ENCODE measurements at regions not wholly inside any gene's neighbourhood (a gene's known extent, or its start where the extent isn't known, plus 50 kb on each side); places are given as distances from the start of the nearest gene placed in this dataset.

DNA sequence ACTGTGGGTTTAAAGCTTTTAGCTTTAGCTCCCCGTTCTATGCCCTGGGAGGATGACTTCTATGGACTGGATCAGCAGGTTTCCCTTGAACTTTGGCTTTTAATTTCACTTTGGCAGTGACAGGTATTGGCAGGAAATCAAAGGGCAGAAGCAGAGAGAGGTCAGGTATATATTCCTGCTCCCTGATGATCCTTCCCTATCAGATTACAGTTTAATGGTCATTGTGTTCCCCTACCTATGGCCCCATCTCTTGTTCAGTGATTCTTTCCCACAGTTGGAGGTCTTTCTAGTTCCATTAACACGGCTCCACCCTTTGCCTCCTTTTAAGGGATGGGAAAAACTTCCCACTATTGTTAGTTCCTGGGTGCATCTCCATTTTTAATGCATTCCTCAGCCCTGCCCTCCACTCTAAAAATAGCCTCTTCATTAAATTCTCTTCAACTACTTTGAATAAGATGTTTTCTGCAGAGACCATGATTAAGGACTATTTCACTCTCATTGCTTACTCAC, 107.8 kb upstream of the TMEM47 start:
- POLR2A ChIA-PET, result no interaction called here
- H3K4me1 Mint-ChIP-seq (ENCODE audit: insufficient read depth, unreplicated experiment), result no peaks in the 10 kb centered on the region
- no peaks in the 10 kb centered on the region for H3K9me3 Mint-ChIP-seq (ENCODE audit: unreplicated experiment)
- no peak overlapping the region for H3K4me3 Mint-ChIP-seq (ENCODE audit: unreplicated experiment)
- DNase-seq (ENCODE audit: unreplicated experiment), result no peak
- no peak overlapping the region for H3K27ac Mint-ChIP-seq (ENCODE audit: low read depth, unreplicated experiment)
- intact Hi-C loops (cut with micrococcal nuclease), result no loop called here
- no peaks in the 10 kb centered on the region for H3K27me3 Mint-ChIP-seq (ENCODE audit: insufficient read depth, unreplicated experiment)
- H3K36me3 Mint-ChIP-seq (ENCODE audit: insufficient read depth, unreplicated experiment), result no peaks in the 10 kb centered on the region
- TF ChIP-seq, protein P1, sequence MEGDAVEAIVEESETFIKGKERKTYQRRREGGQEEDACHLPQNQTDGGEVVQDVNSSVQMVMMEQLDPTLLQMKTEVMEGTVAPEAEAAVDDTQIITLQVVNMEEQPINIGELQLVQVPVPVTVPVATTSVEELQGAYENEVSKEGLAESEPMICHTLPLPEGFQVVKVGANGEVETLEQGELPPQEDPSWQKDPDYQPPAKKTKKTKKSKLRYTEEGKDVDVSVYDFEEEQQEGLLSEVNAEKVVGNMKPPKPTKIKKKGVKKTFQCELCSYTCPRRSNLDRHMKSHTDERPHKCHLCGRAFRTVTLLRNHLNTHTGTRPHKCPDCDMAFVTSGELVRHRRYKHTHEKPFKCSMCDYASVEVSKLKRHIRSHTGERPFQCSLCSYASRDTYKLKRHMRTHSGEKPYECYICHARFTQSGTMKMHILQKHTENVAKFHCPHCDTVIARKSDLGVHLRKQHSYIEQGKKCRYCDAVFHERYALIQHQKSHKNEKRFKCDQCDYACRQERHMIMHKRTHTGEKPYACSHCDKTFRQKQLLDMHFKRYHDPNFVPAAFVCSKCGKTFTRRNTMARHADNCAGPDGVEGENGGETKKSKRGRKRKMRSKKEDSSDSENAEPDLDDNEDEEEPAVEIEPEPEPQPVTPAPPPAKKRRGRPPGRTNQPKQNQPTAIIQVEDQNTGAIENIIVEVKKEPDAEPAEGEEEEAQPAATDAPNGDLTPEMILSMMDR (IDR thresholded peaks at IDR 0.05; ENCODE audit: unreplicated experiment), result no peak
- CTCF ChIA-PET, result interaction anchor here (0.5 to 0.6 kb wide), 2 partner anchors 9 to 58 kb away, joined by 3 to 4 read pairs; no protein-coding TSS in a partner anchor
- no TSS peak for BruUV-seq (replicated peaks)

DNA sequence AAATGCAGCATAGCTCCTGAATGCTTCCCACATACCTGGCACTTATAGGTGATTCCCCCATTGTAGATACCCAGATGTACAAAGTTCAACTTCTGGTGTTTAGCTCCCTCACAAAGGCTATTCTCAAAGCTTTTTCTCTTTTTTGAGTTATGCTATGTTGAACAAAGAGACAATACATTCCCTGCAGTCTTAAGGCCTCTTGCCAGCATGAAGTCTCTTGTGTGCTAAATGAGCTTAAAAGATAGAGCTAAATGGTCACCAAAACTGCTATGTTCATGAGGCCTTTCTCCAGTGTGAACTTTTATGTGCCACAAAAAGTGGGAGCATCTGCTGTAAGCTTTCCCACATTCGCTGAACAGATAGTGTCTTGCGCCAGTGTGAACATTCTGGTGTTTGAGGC, 111.2 kb upstream of the TMEM47 start:
- Mint-ChIP-seq H3K27me3 (ENCODE audit: insufficient read depth, unreplicated experiment) (no peaks in the 10 kb centered on the region), H3K27ac (ENCODE audit: low read depth, unreplicated experiment) (no peak overlapping the region), H3K36me3 (ENCODE audit: insufficient read depth, unreplicated experiment) (no peaks in the 10 kb centered on the region), H3K4me1 (ENCODE audit: insufficient read depth, unreplicated experiment) (no peaks in the 10 kb centered on the region), H3K4me3 (ENCODE audit: unreplicated experiment) (no peak overlapping the region), H3K9me3 (ENCODE audit: unreplicated experiment) (no peaks in the 10 kb centered on the region)
- intact Hi-C loops (cut with micrococcal nuclease), result no loop called here
- DNase-seq (ENCODE audit: unreplicated experiment), result no peak
- TF ChIP-seq, protein P1 (IDR thresholded peaks at IDR 0.05; ENCODE audit: unreplicated experiment), result no peak
- BruUV-seq (replicated peaks), result no TSS peak
- POLR2A ChIA-PET, result no interaction called here
- CTCF ChIA-PET, result no interaction called here

DNA sequence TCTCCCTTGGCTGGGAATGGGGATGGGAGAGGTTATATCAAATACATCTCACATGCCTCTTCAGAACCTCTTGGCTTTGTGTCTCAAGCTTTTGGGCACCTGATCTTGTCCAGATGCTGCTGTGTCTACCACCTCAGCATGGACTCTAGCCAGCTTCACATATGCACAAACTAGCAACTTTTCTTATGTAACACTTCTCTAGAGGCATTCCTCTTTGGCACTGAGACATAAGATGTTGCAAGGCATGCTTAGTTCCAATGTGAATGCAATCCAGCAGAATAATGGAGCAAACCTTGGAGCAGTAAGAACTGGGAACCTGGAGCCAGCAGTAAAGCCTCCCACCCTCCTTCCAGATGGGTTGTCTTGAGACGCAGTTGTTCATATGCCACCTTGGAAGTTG, 113.4 kb upstream of the TMEM47 start:
- DNase-seq (ENCODE audit: unreplicated experiment), result peak; percentile 37
- TF ChIP-seq, protein P1 (IDR thresholded peaks at IDR 0.05; ENCODE audit: unreplicated experiment), result no peak
- intact Hi-C loops (cut with micrococcal nuclease), result no loop called here
- no TSS peak for BruUV-seq (replicated peaks)
- Mint-ChIP-seq H3K4me1 (ENCODE audit: insufficient read depth, unreplicated experiment) (no peaks in the 10 kb centered on the region), H3K4me3 (ENCODE audit: unreplicated experiment) (no peak overlapping the region), H3K27me3 (ENCODE audit: insufficient read depth, unreplicated experiment) (no peaks in the 10 kb centered on the region), H3K27ac (ENCODE audit: low read depth, unreplicated experiment) (no peak overlapping the region), H3K9me3 (ENCODE audit: unreplicated experiment) (no peaks in the 10 kb centered on the region), H3K36me3 (ENCODE audit: insufficient read depth, unreplicated experiment) (no peaks in the 10 kb centered on the region)
- POLR2A ChIA-PET, result interaction anchor here (0.9 kb wide), 1 partner anchor 11 kb away, joined by 3 read pairs; no protein-coding TSS in a partner anchor
- CTCF ChIA-PET, result interaction anchor here (0.9 kb wide), 1 partner anchor 26 kb away, joined by 4 read pairs; no protein-coding TSS in a partner anchor

DNA sequence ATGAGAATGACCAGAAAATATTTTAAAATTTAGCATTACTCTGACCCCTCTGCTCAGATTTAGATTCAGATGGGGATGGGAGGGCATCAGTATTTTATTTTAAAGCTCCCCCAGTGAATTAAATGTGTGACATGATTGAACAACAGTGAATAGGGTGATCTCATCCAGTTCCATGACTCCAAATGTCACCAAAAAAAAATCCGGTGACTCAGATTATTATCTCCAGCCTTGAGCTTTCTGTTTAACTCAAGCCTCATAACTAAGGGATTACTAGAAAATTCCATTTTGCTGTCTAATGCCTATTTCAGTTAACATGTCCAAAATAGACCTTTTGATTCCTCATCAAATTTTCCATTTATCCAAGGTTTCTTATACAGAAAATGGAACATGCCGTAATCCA, 121.8 kb upstream of the TMEM47 start:
- Mint-ChIP-seq H3K36me3 (ENCODE audit: insufficient read depth, unreplicated experiment) (no peaks in the 10 kb centered on the region), H3K4me1 (ENCODE audit: insufficient read depth, unreplicated experiment) (no peaks in the 10 kb centered on the region), H3K27ac (ENCODE audit: low read depth, unreplicated experiment) (no peak overlapping the region), H3K4me3 (ENCODE audit: unreplicated experiment) (no peak overlapping the region), H3K27me3 (ENCODE audit: insufficient read depth, unreplicated experiment) (no peaks in the 10 kb centered on the region), H3K9me3 (ENCODE audit: unreplicated experiment) (no peaks in the 10 kb centered on the region)
- ChIA-PET CTCF (no interaction called here), POLR2A (no interaction called here)
- no TSS peak for BruUV-seq (replicated peaks)
- intact Hi-C loops (cut with micrococcal nuclease), result no loop called here
- no peak for DNase-seq (ENCODE audit: unreplicated experiment)
- TF ChIP-seq, protein P1 (IDR thresholded peaks at IDR 0.05; ENCODE audit: unreplicated experiment), result no peak

All from MCF 10A (cell line).